Choroid plexus epithelial cell (primary cell): ENCODE measurements at regions not wholly inside any gene's neighbourhood (a gene's known extent, or its start where the extent isn't known, plus 50 kb on each side); places are given as distances from the start of the nearest gene placed in this dataset.
A peak's percentile ranks its signal among the peaks of the same experiment; 100 is the strongest.

ENCODE experiments used
- DNase-seq: peaks from one replicate; pipeline ENCODE4 v3.0.0-alpha.2; 2010; ENCODE audit warnings: low read depth
- H3K4me3 ChIP-seq: 2 replicates; pipeline ENCODE4 v1.5.1; 2011; ENCODE audit warnings: low read depth, mild to moderate bottlenecking, control low read depth, low read length, moderate library complexity
- CTCF ChIP-seq: conservative IDR thresholded peaks from 2 replicates; pipeline ENCODE4 v1.5.1; 2011; ENCODE audit warnings: low read depth, mild to moderate bottlenecking, control low read depth, inconsistent platforms, low read length, moderate library complexity

GRCh38 chr5:28927559-28928326 lies 1889.4 kb upstream of the CDH9 start:
- no peak for TF ChIP-seq CTCF
- DNase-seq = no peak
- H3K4me3 ChIP-seq = no peak overlapping the region

- TF ChIP-seq CTCF = no peak
- DNase-seq = no peak
- H3K4me3 ChIP-seq = no peak overlapping the region
Observed at GRCh38 chr5:28926422-28926821, 1888.0 kb upstream of the CDH9 start.

- no peak for DNase-seq
- no peak for TF ChIP-seq CTCF
- no peak overlapping the region for H3K4me3 ChIP-seq
Observed at GRCh38 chr5:28917631-28918030, 1879.2 kb upstream of the CDH9 start.

DNA sequence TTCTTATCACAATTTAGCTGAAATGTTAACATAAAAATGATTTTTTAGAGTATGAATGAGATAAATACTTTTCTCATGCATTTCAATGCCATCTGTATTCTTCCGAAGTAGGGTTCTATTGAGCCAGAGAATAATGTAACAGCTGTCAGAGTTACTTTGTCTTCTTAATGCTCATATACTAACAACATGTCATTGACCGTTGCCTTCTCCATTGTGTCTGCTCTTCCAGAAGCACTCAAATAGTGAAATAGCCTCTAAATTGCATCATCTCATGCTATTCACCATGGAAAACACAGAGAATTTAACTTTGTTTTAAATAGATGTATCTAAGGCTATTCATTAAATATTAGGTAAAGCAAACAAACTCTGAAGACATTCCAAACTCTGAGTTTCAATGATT lies 1875.9 kb upstream of the CDH9 start:
- no peak for TF ChIP-seq CTCF
- no peak overlapping the region for H3K4me3 ChIP-seq
- no peak for DNase-seq

DNA sequence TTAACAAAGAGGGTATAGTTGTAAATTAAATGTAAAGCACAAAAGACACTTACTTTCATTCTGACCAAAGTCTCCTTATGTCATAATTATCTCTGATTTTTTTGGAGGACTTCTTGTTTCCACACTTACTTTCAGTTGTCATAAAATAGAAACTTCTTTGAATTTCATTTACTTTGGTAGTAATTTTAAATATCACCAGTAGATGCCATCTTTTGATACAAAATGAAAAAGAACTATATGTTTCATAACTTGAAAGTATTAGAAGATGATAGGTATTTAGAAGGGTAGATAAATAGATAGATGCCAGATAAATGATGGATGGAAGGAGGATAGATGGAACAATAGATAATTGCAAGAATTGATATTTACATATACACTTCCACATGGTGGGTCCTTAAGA lies 1865.3 kb upstream of the CDH9 start:
- DNase-seq = no peak
- H3K4me3 ChIP-seq = no peak overlapping the region
- no peak for TF ChIP-seq CTCF

- peak; percentile 18 for DNase-seq
- no peak overlapping the region for H3K4me3 ChIP-seq
- peak; percentile 7 for TF ChIP-seq CTCF
Observed at GRCh38 chr5:28896949-28897348, 1858.6 kb upstream of the CDH9 start.

- no peak overlapping the region for H3K4me3 ChIP-seq
- no peak for TF ChIP-seq CTCF
Observed at GRCh38 chr5:28880936-28881335, 1842.5 kb upstream of the CDH9 start.

More at GRCh38 chr5:28880936-28881335, 1842.5 kb upstream of the CDH9 start:
- DNase-seq = no peak
